Liver (tissue), 8 donors: ENCODE measurements at regions not wholly inside any gene's neighbourhood (a gene's known extent, or its start where the extent isn't known, plus 50 kb on each side); places are given as distances from the start of the nearest gene placed in this dataset.

ENCODE experiments used
- DNase-seq: peaks from one replicate; pipeline ENCODE4 v3.0.0-alpha.2; 2017; ENCODE audit warnings: low spot score
- H3K27ac ChIP-seq, 2 donors: one replicate each; pipeline ENCODE4 v1.7.0; 2013; ENCODE audit warnings: inconsistent platforms in 2 of 2, low read length in 2 of 2, control low read depth in 1 of 2, low read depth in 1 of 2, mild to moderate bottlenecking in 1 of 2
- H3K27me3 ChIP-seq, 4 donors: one replicate each; pipeline versions ENCODE4 v1.6.1 to v1.7.0; 2013; ENCODE audit warnings: low read length in 3 of 4, inconsistent platforms in 1 of 4, mild to moderate bottlenecking in 1 of 4, moderate library complexity in 1 of 4; ENCODE audit not compliant: control insufficient read depth in 4 of 4, insufficient read depth in 4 of 4
- H3K36me3 ChIP-seq, 4 donors: one replicate each; pipeline versions ENCODE4 v1.6.1 to v1.7.0; 2013; ENCODE audit warnings: low read length in 3 of 4, mild to moderate bottlenecking in 3 of 4, low read depth in 1 of 4, moderate library complexity in 1 of 4; ENCODE audit not compliant: control insufficient read depth in 4 of 4, insufficient read depth in 3 of 4
- H3K4me1 ChIP-seq, 4 donors: one replicate each; pipeline versions ENCODE4 v1.6.1 to v1.7.0; 2013; ENCODE audit warnings: low read length in 3 of 4, mild to moderate bottlenecking in 3 of 4, moderate library complexity in 1 of 4; ENCODE audit not compliant: control insufficient read depth in 4 of 4, insufficient read depth in 4 of 4
- H3K4me3 ChIP-seq, 3 donors: one replicate each; pipeline versions ENCODE4 v1.6.1 to v1.7.0; 2013; ENCODE audit warnings: low read length in 3 of 3, control low read depth in 1 of 3, low read depth in 1 of 3, mild to moderate bottlenecking in 1 of 3
- H3K9ac ChIP-seq, 2 donors: one replicate each; pipeline ENCODE4 v1.7.0; 2013; ENCODE audit warnings: low read length in 2 of 2, mild to moderate bottlenecking in 2 of 2, moderate library complexity in 2 of 2, control low read depth in 1 of 2, low read depth in 1 of 2
- H3K9me3 ChIP-seq, 4 donors: one replicate each; pipeline versions ENCODE4 v1.6.1 to v1.7.0; 2013; ENCODE audit warnings: low read length in 3 of 4; ENCODE audit not compliant: control insufficient read depth in 4 of 4
- EGR1 ChIP-seq, 2 donors: IDR thresholded peaks; 2 replicates each; pipeline ENCODE4 v1.6.1; 2016 to 2018; ENCODE audit warnings: antibody characterized with exemption in 2 of 2, low read depth in 2 of 2
- FOXA1 ChIP-seq: IDR thresholded peaks from 2 replicates; pipeline ENCODE4 v1.6.1; 2016; ENCODE audit warnings: antibody characterized with exemption
- FOXA2 ChIP-seq: IDR thresholded peaks from 2 replicates; pipeline ENCODE4 v1.6.1; 2016; ENCODE audit warnings: antibody characterized with exemption
- HNF4A ChIP-seq, 2 donors: conservative IDR thresholded peaks; 2 replicates each; pipeline ENCODE4 v1.6.1; 2016; ENCODE audit warnings: antibody characterized with exemption in 2 of 2, mild to moderate bottlenecking in 2 of 2
- HNF4G ChIP-seq: IDR thresholded peaks from 2 replicates; pipeline ENCODE4 v1.6.1; 2016; ENCODE audit warnings: antibody characterized with exemption
- JUND ChIP-seq, 2 donors: IDR thresholded peaks; 2 replicates each; pipeline ENCODE4 v1.6.1; 2016; ENCODE audit warnings: antibody characterized with exemption in 2 of 2
- MAX ChIP-seq: IDR thresholded peaks from 2 replicates; pipeline ENCODE4 v1.6.1; 2016; ENCODE audit warnings: antibody characterized with exemption
- NR2F2 ChIP-seq: IDR thresholded peaks from 2 replicates; pipeline ENCODE4 v1.6.1; 2016; ENCODE audit warnings: antibody characterized with exemption
- RAD21 ChIP-seq, 2 donors: IDR thresholded peaks; 2 replicates each; pipeline ENCODE4 v1.6.1; 2016; ENCODE audit warnings: antibody characterized with exemption in 2 of 2, mild to moderate bottlenecking in 2 of 2
- REST ChIP-seq: IDR thresholded peaks from 2 replicates; pipeline ENCODE4 v1.6.1; 2016; ENCODE audit warnings: antibody characterized with exemption, mild to moderate bottlenecking
- RXRA ChIP-seq, 2 donors: IDR thresholded peaks; 2 replicates each; pipeline ENCODE4 v1.6.1; 2017 to 2018; ENCODE audit warnings: antibody characterized with exemption in 2 of 2, mild to moderate bottlenecking in 1 of 2
- SP1 ChIP-seq: IDR thresholded peaks from 2 replicates; pipeline ENCODE4 v1.6.1; 2018; ENCODE audit warnings: antibody characterized with exemption, mild to moderate bottlenecking
- TAF1 ChIP-seq: conservative IDR thresholded peaks from 2 replicates; pipeline ENCODE4 v1.6.1; 2016; ENCODE audit warnings: antibody characterized with exemption, mild to moderate bottlenecking
- YY1 ChIP-seq: IDR thresholded peaks from 2 replicates; pipeline ENCODE4 v1.6.1; 2016; ENCODE audit warnings: antibody characterized with exemption, mild to moderate bottlenecking
- WGBS: extraction: QIAGEN DNeasy Blood & Tissue Kit; methylation state at CpG from one replicate; pipeline ENCODE4 v1.1.7; 2013; 5-methylcytosine and 5-hydroxymethylcytosine counted together
- TF ChIP-seq, protein P1 (sequence below): IDR thresholded peaks from 2 replicates; pipeline ENCODE4 v1.6.1; 2016; ENCODE audit warnings: antibody characterized with exemption
- TF ChIP-seq, protein P2 (sequence below): fragments of 150-350 bp; IDR thresholded peaks from 2 replicates; pipeline ENCODE4 v1.5.1; 2017; ENCODE audit warnings: improper control_type of control experiment, low read depth, low read length; ENCODE audit not compliant: missing input control
- TF ChIP-seq, protein P3 (sequence below): IDR thresholded peaks from 2 replicates; pipeline ENCODE4 v1.6.1; 2016; ENCODE audit warnings: antibody characterized with exemption
- donor health status: healthy.
- donor health status: healthy.
- donor health status: healthy.
- donor health status: healthy.
- donor health status: healthy.

DNA sequence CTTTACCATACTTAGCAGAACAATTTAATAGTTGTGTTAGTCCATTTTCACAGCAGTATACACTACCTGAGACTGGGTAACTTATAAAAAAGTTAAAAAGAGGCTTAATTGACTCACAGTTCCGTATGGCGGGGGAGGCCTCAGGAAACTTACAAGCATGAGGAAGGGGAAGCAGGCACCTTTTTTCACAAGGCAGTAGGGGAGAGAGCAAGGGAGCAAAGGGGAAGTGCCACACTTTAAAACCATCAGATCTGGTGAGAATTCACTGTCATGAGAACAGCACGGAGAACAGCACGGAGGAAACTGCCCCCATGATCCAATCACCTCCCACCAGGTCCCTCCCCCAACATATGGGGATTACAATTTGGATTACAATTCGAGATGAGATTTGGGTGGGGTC lies 269.9 kb downstream of the MTRR start:
- Histone ChIP-seq H3K4me1 (no peaks in the 10 kb centered on the region), H3K27ac (no peak overlapping the region), H3K27me3 (no peaks in the 10 kb centered on the region), H3K4me3 (no peak overlapping the region), H3K9me3 (no peaks in the 10 kb centered on the region), H3K9ac (no peak overlapping the region), H3K36me3 (no peaks in the 10 kb centered on the region)
- DNase-seq: no peak
- TF ChIP-seq RXRA (IDR thresholded peaks at IDR 0.05) (no peak), MAX (no peak), JUND (IDR thresholded peaks at IDR 0.05) (no peak), HNF4A (conservative IDR thresholded peaks at IDR 0.05) (no peak), FOXA2 (no peak), RAD21 (IDR thresholded peaks at IDR 0.05) (no peak), NR2F2 (no peak), FOXA1 (no peak), YY1 (no peak), REST (no peak), EGR1 (IDR thresholded peaks at IDR 0.05; ENCODE audit: low read depth in 2 of 2) (no peak), TAF1 (no peak)
- 55% methylated on average over 5 of the region's 5 CpGs for WGBS

DNA sequence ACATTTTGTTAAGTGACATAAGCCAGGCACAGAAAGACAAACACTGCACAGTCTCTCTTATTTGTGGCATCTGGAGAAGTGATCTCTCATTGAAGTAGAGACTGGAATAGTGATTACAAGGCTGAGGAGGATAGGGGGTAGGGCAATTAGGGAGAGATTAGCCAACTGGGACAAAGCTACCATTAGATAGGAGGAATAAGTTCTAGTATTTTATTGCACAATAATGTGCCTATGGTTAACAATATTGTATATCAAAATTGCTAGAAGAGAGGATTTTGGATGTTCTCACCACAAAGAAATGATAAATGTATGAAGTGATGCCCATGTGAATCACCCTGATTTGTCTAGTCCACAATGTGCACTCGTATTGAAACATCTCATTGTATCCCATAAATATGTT lies 281.8 kb downstream of the MTRR start:
- TF ChIP-seq RXRA (IDR thresholded peaks at IDR 0.05) (no peak), RAD21 (IDR thresholded peaks at IDR 0.05) (no peak), JUND (IDR thresholded peaks at IDR 0.05) (no peak), REST (no peak), NR2F2 (no peak), SP1 (no peak), YY1 (no peak), FOXA2 (no peak), HNF4G (no peak)
- TF ChIP-seq, protein P1, sequence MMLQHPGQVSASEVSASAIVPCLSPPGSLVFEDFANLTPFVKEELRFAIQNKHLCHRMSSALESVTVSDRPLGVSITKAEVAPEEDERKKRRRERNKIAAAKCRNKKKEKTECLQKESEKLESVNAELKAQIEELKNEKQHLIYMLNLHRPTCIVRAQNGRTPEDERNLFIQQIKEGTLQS: no peak
- TF ChIP-seq, protein P2, sequence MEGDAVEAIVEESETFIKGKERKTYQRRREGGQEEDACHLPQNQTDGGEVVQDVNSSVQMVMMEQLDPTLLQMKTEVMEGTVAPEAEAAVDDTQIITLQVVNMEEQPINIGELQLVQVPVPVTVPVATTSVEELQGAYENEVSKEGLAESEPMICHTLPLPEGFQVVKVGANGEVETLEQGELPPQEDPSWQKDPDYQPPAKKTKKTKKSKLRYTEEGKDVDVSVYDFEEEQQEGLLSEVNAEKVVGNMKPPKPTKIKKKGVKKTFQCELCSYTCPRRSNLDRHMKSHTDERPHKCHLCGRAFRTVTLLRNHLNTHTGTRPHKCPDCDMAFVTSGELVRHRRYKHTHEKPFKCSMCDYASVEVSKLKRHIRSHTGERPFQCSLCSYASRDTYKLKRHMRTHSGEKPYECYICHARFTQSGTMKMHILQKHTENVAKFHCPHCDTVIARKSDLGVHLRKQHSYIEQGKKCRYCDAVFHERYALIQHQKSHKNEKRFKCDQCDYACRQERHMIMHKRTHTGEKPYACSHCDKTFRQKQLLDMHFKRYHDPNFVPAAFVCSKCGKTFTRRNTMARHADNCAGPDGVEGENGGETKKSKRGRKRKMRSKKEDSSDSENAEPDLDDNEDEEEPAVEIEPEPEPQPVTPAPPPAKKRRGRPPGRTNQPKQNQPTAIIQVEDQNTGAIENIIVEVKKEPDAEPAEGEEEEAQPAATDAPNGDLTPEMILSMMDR: no peak
- TF ChIP-seq, protein P3, sequence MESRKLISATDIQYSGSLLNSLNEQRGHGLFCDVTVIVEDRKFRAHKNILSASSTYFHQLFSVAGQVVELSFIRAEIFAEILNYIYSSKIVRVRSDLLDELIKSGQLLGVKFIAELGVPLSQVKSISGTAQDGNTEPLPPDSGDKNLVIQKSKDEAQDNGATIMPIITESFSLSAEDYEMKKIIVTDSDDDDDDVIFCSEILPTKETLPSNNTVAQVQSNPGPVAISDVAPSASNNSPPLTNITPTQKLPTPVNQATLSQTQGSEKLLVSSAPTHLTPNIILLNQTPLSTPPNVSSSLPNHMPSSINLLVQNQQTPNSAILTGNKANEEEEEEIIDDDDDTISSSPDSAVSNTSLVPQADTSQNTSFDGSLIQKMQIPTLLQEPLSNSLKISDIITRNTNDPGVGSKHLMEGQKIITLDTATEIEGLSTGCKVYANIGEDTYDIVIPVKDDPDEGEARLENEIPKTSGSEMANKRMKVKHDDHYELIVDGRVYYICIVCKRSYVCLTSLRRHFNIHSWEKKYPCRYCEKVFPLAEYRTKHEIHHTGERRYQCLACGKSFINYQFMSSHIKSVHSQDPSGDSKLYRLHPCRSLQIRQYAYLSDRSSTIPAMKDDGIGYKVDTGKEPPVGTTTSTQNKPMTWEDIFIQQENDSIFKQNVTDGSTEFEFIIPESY: no peak
- no peaks in the 10 kb centered on the region for H3K9me3 ChIP-seq
- H3K9ac ChIP-seq: no peak overlapping the region
- no peak overlapping the region for H3K27ac ChIP-seq
- no peaks in the 10 kb centered on the region for H3K27me3 ChIP-seq
- no peak overlapping the region for H3K4me3 ChIP-seq
- peaks cover 0 to 2% (median 0%) of the 10 kb centered on the region in 4 donors for H3K4me1 ChIP-seq
- no peaks in the 10 kb centered on the region for H3K36me3 ChIP-seq
- WGBS: 88% methylated on average over 1 of the region's 1 CpG
- DNase-seq: no peak
